H1 (cell line): ENCODE measurements at regions not wholly inside any gene's neighbourhood (a gene's known extent, or its start where the extent isn't known, plus 50 kb on each side); places are given as distances from the start of the nearest gene placed in this dataset.

ENCODE experiments used
- PHF8 ChIP-seq: fragments of 200-600 bp; sonication (generic); conservative IDR thresholded peaks from 2 replicates; pipeline ENCODE4 v1.7.1; 2012; ENCODE audit warnings: low read depth, mild to moderate bottlenecking, inconsistent platforms, low read length, moderate library complexity
- RNF2 ChIP-seq: fragments of 200-900, 300-1000 bp; sonication (generic); IDR thresholded peaks from 2 replicates; pipeline ENCODE4 v1.7.1; 2016; ENCODE audit warnings: borderline replicate concordance, low read depth, mild to moderate bottlenecking, antibody characterized with exemption, low read length; ENCODE audit not compliant: poor library complexity, severe bottlenecking; ENCODE audit errors: missing control alignments
- RXRA ChIP-seq: IDR thresholded peaks from 2 replicates; pipeline ENCODE4 v1.6.1; 2011; ENCODE audit warnings: low read depth, mild to moderate bottlenecking, low read length, moderate library complexity; ENCODE audit not compliant: insufficient read depth
- TEAD4 ChIP-seq: IDR thresholded peaks from 2 replicates; pipeline ENCODE4 v1.6.1; 2012; ENCODE audit warnings: low read depth, low read length, inconsistent platforms, mixed read lengths
- ZNF274 ChIP-seq: IDR thresholded peaks from 2 replicates; pipeline ENCODE4 v1.7.0; 2012; ENCODE audit warnings: low read length, borderline replicate concordance; ENCODE audit errors: extremely low read depth
- TF ChIP-seq, protein P1 (sequence below): IDR thresholded peaks from 2 replicates; pipeline ENCODE4 v1.6.1; 2011; ENCODE audit warnings: low read length, improper control_type of control experiment

DNA sequence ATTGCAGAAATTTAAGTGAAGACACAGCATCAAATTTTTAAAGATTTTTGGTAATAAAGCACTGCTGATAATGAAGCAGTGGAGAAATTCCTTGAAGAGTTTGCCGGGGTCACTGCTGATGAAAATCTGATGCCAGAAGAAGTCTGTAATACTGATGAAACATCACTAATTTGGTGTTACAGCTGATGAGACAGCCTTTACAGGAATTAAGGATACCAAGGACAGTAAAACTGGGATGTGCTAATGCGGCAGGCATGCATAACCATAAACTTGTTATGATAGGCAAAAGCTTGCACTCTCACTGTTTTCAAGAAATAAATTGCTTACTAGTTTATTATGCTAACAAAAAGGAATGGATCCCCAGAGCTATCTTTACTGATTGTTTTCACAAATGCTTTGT, 52.9 kb upstream of the VEGFC start (continued):
- TF ChIP-seq TEAD4 = no peak
- TF ChIP-seq, protein P1, sequence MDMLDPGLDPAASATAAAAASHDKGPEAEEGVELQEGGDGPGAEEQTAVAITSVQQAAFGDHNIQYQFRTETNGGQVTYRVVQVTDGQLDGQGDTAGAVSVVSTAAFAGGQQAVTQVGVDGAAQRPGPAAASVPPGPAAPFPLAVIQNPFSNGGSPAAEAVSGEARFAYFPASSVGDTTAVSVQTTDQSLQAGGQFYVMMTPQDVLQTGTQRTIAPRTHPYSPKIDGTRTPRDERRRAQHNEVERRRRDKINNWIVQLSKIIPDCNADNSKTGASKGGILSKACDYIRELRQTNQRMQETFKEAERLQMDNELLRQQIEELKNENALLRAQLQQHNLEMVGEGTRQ = no peak
- TF ChIP-seq RXRA = no peak
- no peak for TF ChIP-seq RNF2
- TF ChIP-seq ZNF274 = no peak
- no peak for TF ChIP-seq PHF8
